ENCODE measurements at regions not wholly inside any gene's neighbourhood (a gene's known extent, or its start where the extent isn't known, plus 50 kb on each side); places are given as distances from the start of the nearest gene placed in this dataset.

DNA sequence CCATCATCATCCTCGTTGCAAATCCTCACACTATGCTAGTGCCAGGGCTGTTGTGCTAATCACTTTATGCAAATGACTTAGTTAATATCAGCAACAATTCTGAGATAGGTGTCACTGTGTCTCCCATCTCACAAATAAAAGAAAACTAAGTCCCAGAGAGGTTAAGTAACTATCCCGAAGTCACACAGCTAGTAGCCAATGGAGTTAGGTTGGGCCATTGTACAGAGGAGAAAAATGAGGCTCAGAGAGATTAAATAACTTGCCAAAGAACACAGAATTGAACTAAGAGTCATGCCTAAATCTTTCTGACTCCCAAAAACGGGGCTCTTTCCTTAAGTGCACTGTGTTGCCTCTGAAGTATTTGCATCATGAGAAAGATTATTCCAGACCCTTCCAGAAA is 146.4 kb downstream of the MIS18A start:
- peaks cover 9% of the 10 kb centered on the region for H3K9me3 Mint-ChIP-seq (ENCODE audit: low read depth)
- no peaks in the 10 kb centered on the region for H3K27me3 Mint-ChIP-seq
- H3K36me3 Mint-ChIP-seq (ENCODE audit: insufficient read depth) = no peaks in the 10 kb centered on the region
- H3K27ac Mint-ChIP-seq = no peak overlapping the region
- peaks cover 3% of the 10 kb centered on the region for H3K4me1 Mint-ChIP-seq (ENCODE audit: low read depth)
- TF ChIP-seq, protein P1, sequence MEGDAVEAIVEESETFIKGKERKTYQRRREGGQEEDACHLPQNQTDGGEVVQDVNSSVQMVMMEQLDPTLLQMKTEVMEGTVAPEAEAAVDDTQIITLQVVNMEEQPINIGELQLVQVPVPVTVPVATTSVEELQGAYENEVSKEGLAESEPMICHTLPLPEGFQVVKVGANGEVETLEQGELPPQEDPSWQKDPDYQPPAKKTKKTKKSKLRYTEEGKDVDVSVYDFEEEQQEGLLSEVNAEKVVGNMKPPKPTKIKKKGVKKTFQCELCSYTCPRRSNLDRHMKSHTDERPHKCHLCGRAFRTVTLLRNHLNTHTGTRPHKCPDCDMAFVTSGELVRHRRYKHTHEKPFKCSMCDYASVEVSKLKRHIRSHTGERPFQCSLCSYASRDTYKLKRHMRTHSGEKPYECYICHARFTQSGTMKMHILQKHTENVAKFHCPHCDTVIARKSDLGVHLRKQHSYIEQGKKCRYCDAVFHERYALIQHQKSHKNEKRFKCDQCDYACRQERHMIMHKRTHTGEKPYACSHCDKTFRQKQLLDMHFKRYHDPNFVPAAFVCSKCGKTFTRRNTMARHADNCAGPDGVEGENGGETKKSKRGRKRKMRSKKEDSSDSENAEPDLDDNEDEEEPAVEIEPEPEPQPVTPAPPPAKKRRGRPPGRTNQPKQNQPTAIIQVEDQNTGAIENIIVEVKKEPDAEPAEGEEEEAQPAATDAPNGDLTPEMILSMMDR (IDR thresholded peaks at IDR 0.05; ENCODE audit: unreplicated experiment) = no peak
- no peak overlapping the region for H3K4me3 Mint-ChIP-seq (ENCODE audit: low read depth)
- no peak for DNase-seq (ENCODE audit: low spot score, unreplicated experiment)

GRCh38 chr21:32131960-32132359 is 146.9 kb downstream of the MIS18A start:
- Mint-ChIP-seq H3K27me3 (no peaks in the 10 kb centered on the region), H3K4me1 (ENCODE audit: low read depth) (peaks cover 3% of the 10 kb centered on the region), H3K27ac (no peak overlapping the region), H3K9me3 (ENCODE audit: low read depth) (peaks cover 9% of the 10 kb centered on the region), H3K4me3 (ENCODE audit: low read depth) (no peak overlapping the region), H3K36me3 (ENCODE audit: insufficient read depth) (no peaks in the 10 kb centered on the region)
- TF ChIP-seq, protein P1 (IDR thresholded peaks at IDR 0.05; ENCODE audit: unreplicated experiment) = no peak
- no peak for DNase-seq (ENCODE audit: low spot score, unreplicated experiment)

GRCh38 chr21:32131164-32131563 is 147.7 kb downstream of the MIS18A start:
- Mint-ChIP-seq H3K27ac (no peak overlapping the region), H3K9me3 (ENCODE audit: low read depth) (peaks cover 9% of the 10 kb centered on the region), H3K4me3 (ENCODE audit: low read depth) (no peak overlapping the region), H3K27me3 (no peaks in the 10 kb centered on the region), H3K4me1 (ENCODE audit: low read depth) (peaks cover 3% of the 10 kb centered on the region), H3K36me3 (ENCODE audit: insufficient read depth) (no peaks in the 10 kb centered on the region)
- no peak for DNase-seq (ENCODE audit: low spot score, unreplicated experiment)
- TF ChIP-seq, protein P1 (IDR thresholded peaks at IDR 0.05; ENCODE audit: unreplicated experiment) = no peak

- peaks cover 9% of the 10 kb centered on the region for H3K9me3 Mint-ChIP-seq (ENCODE audit: low read depth)
- no peak overlapping the region for H3K4me3 Mint-ChIP-seq (ENCODE audit: low read depth)
- H3K36me3 Mint-ChIP-seq (ENCODE audit: insufficient read depth) = no peaks in the 10 kb centered on the region
- no peaks in the 10 kb centered on the region for H3K27me3 Mint-ChIP-seq
- no peak overlapping the region for H3K27ac Mint-ChIP-seq
- H3K4me1 Mint-ChIP-seq (ENCODE audit: low read depth) = peaks cover 3% of the 10 kb centered on the region
- no peak for DNase-seq (ENCODE audit: low spot score, unreplicated experiment)
- TF ChIP-seq, protein P1 (IDR thresholded peaks at IDR 0.05; ENCODE audit: unreplicated experiment) = no peak
Observed at GRCh38 chr21:32130031-32130891, 148.6 kb downstream of the MIS18A start.

GRCh38 chr21:32127081-32127480 is 151.8 kb downstream of the MIS18A start:
- Mint-ChIP-seq H3K4me1 (ENCODE audit: low read depth) (peaks cover 3% of the 10 kb centered on the region), H3K9me3 (ENCODE audit: low read depth) (peaks cover 13% of the 10 kb centered on the region), H3K36me3 (ENCODE audit: insufficient read depth) (no peaks in the 10 kb centered on the region), H3K27ac (no peak overlapping the region), H3K27me3 (no peaks in the 10 kb centered on the region), H3K4me3 (ENCODE audit: low read depth) (no peak overlapping the region)
- no peak for DNase-seq (ENCODE audit: low spot score, unreplicated experiment)
- TF ChIP-seq, protein P1 (IDR thresholded peaks at IDR 0.05; ENCODE audit: unreplicated experiment) = no peak
